HG03045 (cell line): ENCODE measurements at regions not wholly inside any gene's neighbourhood (a gene's known extent, or its start where the extent isn't known, plus 50 kb on each side); places are given as distances from the start of the nearest gene placed in this dataset.

Experiments
- ATAC-seq: cut with Tn5 transposase; IDR thresholded peaks from one replicate; pipeline ENCODE4 v1.9.1; 2021; ENCODE audit warnings: mild to moderate bottlenecking, moderate library complexity; ENCODE audit not compliant: unreplicated experiment

GRCh38 chr6:9499709-9500108 is 915.2 kb downstream of the TFAP2A start:
- ATAC-seq, result no peak

- no peak for ATAC-seq
These were observed 918.0 kb downstream of the TFAP2A start for GRCh38 chr6:9496837-9497236.

GRCh38 chr6:9494864-9495263 is 920.0 kb downstream of the TFAP2A start:
- no peak for ATAC-seq

- no peak for ATAC-seq
These were observed 922.1 kb downstream of the TFAP2A start for GRCh38 chr6:9492790-9493189.

- ATAC-seq, result no peak
These were observed 927.7 kb downstream of the TFAP2A start for GRCh38 chr6:9487128-9487527.

- no peak for ATAC-seq
These were observed 928.9 kb downstream of the TFAP2A start for GRCh38 chr6:9485992-9486391.

GRCh38 chr6:9484686-9485085 is 930.2 kb downstream of the TFAP2A start:
- no peak for ATAC-seq

GRCh38 chr6:9484091-9484490 is 930.8 kb downstream of the TFAP2A start:
- no peak for ATAC-seq

- no peak for ATAC-seq
These were observed 932.7 kb downstream of the TFAP2A start for GRCh38 chr6:9482030-9482738.

GRCh38 chr6:9481292-9482029 is 933.4 kb downstream of the TFAP2A start:
- ATAC-seq, result no peak

- no peak for ATAC-seq
These were observed 946.6 kb downstream of the TFAP2A start for GRCh38 chr6:9468277-9468676.

GRCh38 chr6:9467741-9468140 is 947.1 kb downstream of the TFAP2A start:
- no peak for ATAC-seq

GRCh38 chr6:9464583-9464982 is 950.3 kb downstream of the TFAP2A start:
- ATAC-seq, result no peak

GRCh38 chr6:9463311-9463710 is 951.6 kb downstream of the TFAP2A start:
- no peak for ATAC-seq

- ATAC-seq, result no peak
These were observed 953.7 kb downstream of the TFAP2A start for GRCh38 chr6:9461188-9461587.

GRCh38 chr6:9458424-9458823 is 956.5 kb downstream of the TFAP2A start:
- no peak for ATAC-seq

GRCh38 chr6:9455864-9456658 is 958.8 kb downstream of the TFAP2A start:
- ATAC-seq, result no peak

- ATAC-seq, result no peak
These were observed 975.1 kb downstream of the TFAP2A start for GRCh38 chr6:9439621-9440330.

- no peak for ATAC-seq
These were observed 977.0 kb downstream of the TFAP2A start for GRCh38 chr6:9437836-9438235.

GRCh38 chr6:9435281-9435680 is 979.6 kb downstream of the TFAP2A start:
- ATAC-seq, result no peak

- ATAC-seq, result no peak
These were observed 982.9 kb downstream of the TFAP2A start for GRCh38 chr6:9431945-9432344.
